IMR-90 (cell line): ENCODE measurements at regions not wholly inside any gene's neighbourhood (a gene's known extent, or its start where the extent isn't known, plus 50 kb on each side); places are given as distances from the start of the nearest gene placed in this dataset.

Experiments used
- CHD1 ChIP-seq: IDR thresholded peaks from 2 replicates; pipeline ENCODE4 v1.6.1; 2012; ENCODE audit warnings: low read depth, low read length, improper control_type of control experiment
- MAZ ChIP-seq: IDR thresholded peaks from 2 replicates; pipeline ENCODE4 v1.6.1; 2012; ENCODE audit warnings: low read depth, mild to moderate bottlenecking, low read length, improper control_type of control experiment, moderate library complexity, borderline replicate concordance
- MXI1 ChIP-seq: IDR thresholded peaks from 2 replicates; pipeline ENCODE4 v1.6.1; 2012; ENCODE audit warnings: low read depth, mild to moderate bottlenecking, low read length, moderate library complexity, borderline replicate concordance
- NFE2L2 ChIP-seq: fragments of 150-350 bp; IDR thresholded peaks from 2 replicates; pipeline ENCODE4 v1.6.1; 2016; ENCODE audit warnings: low read depth, mild to moderate bottlenecking, low read length
- POLR2A ChIP-seq: IDR thresholded peaks from 2 replicates; pipeline ENCODE4 v1.6.1; 2012; ENCODE audit warnings: mild to moderate bottlenecking, low read depth, low read length
- RAD21 ChIP-seq: IDR thresholded peaks from 2 replicates; pipeline ENCODE4 v1.6.1; 2012; ENCODE audit warnings: low read length, improper control_type of control experiment
- RCOR1 ChIP-seq: IDR thresholded peaks from 2 replicates; pipeline ENCODE4 v1.6.1; 2012; ENCODE audit warnings: mild to moderate bottlenecking, low read length, improper control_type of control experiment; ENCODE audit not compliant: insufficient replicate concordance
- RFX5 ChIP-seq: IDR thresholded peaks from 2 replicates; pipeline ENCODE4 v1.8.0; 2012; ENCODE audit warnings: low read depth, mild to moderate bottlenecking, low read length, moderate library complexity
- USF2 ChIP-seq: fragments of 150-350 bp; IDR thresholded peaks from 2 replicates; pipeline ENCODE4 v1.6.1; 2017; ENCODE audit warnings: mild to moderate bottlenecking, antibody characterized with exemption, low read length, low read depth
- TF ChIP-seq, protein P1 (sequence below): conservative IDR thresholded peaks from 2 replicates; pipeline ENCODE4 v1.5.1; 2012; ENCODE audit warnings: mild to moderate bottlenecking, low read depth, low read length, improper control_type of control experiment

- TF ChIP-seq, protein P1, sequence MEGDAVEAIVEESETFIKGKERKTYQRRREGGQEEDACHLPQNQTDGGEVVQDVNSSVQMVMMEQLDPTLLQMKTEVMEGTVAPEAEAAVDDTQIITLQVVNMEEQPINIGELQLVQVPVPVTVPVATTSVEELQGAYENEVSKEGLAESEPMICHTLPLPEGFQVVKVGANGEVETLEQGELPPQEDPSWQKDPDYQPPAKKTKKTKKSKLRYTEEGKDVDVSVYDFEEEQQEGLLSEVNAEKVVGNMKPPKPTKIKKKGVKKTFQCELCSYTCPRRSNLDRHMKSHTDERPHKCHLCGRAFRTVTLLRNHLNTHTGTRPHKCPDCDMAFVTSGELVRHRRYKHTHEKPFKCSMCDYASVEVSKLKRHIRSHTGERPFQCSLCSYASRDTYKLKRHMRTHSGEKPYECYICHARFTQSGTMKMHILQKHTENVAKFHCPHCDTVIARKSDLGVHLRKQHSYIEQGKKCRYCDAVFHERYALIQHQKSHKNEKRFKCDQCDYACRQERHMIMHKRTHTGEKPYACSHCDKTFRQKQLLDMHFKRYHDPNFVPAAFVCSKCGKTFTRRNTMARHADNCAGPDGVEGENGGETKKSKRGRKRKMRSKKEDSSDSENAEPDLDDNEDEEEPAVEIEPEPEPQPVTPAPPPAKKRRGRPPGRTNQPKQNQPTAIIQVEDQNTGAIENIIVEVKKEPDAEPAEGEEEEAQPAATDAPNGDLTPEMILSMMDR, result no peak
- TF ChIP-seq POLR2A (no peak), NFE2L2 (no peak), CHD1 (no peak), RAD21 (no peak), USF2 (no peak), RFX5 (no peak), MXI1 (no peak), RCOR1 (no peak), MAZ (no peak)
Measured at GRCh38 chr10:78556705-78557432, 511.9 kb upstream of the ZMIZ1 start.
